ENCODE measurements at regions not wholly inside any gene's neighbourhood (a gene's known extent, or its start where the extent isn't known, plus 50 kb on each side); places are given as distances from the start of the nearest gene placed in this dataset.

DNA sequence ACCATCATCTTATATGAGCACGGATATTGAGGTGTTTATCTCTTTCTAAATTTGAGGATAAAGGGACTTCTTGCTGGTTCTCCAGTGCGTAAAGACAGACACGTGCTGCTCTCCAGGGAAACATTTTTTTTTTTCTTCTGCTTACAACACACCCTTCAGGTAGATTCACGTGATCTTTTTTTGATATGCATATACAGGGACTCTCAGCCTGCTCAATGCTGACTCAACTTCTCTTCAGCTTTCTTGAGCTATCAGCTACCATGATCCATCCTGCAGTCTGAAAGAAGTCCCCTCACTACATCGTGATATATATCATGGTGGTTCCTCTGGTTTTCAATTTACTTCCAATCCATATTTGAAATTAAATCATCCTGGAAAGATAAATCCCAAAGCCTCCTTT lies 87.1 kb upstream of the SLITRK3 start:
- no peaks in the 10 kb centered on the region for H3K36me3 ChIP-seq
- DNase-seq (no peak), ATAC-seq (no peak), FAIRE-seq (no peak)
- no peaks in the 10 kb centered on the region for H3K4me1 ChIP-seq
- WGBS, 2 donors, result 65 to 70% methylated on average over 5 of the region's 5 CpGs
- H3K4me3 ChIP-seq, result no peak overlapping the region
- no peaks in the 10 kb centered on the region for H3K9me3 ChIP-seq
- intact Hi-C loops (cut with DNase I), result no loop called here
- H3K27ac ChIP-seq, result no peak overlapping the region
- TF ChIP-seq, protein P1, sequence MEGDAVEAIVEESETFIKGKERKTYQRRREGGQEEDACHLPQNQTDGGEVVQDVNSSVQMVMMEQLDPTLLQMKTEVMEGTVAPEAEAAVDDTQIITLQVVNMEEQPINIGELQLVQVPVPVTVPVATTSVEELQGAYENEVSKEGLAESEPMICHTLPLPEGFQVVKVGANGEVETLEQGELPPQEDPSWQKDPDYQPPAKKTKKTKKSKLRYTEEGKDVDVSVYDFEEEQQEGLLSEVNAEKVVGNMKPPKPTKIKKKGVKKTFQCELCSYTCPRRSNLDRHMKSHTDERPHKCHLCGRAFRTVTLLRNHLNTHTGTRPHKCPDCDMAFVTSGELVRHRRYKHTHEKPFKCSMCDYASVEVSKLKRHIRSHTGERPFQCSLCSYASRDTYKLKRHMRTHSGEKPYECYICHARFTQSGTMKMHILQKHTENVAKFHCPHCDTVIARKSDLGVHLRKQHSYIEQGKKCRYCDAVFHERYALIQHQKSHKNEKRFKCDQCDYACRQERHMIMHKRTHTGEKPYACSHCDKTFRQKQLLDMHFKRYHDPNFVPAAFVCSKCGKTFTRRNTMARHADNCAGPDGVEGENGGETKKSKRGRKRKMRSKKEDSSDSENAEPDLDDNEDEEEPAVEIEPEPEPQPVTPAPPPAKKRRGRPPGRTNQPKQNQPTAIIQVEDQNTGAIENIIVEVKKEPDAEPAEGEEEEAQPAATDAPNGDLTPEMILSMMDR (IDR thresholded peaks at IDR 0.05), result no peak
- H3K27me3 ChIP-seq, result no peaks in the 10 kb centered on the region

DNA sequence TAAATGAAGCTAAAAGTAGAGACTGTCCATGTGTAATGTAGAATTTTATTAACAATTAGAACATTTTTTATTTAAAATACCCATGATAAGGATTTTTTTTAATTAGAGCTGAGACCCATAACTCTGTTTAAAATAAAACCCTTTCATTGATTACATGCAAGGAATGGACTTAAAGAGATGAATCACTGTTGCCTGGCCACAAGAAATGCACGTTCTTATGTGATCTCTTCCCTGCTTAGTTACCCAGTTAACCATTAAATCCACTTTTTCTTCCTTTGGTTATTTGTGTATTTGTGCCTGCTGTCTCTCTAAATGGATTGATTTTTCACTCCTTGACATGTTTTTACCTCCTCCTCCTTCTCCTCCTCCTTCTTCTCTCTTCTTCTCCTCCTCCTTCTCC lies 83.3 kb upstream of the SLITRK3 start:
- DNase-seq (no peak), ATAC-seq (no peak), FAIRE-seq (no peak)
- TF ChIP-seq, protein P1 (IDR thresholded peaks at IDR 0.05), result no peak
- no peaks in the 10 kb centered on the region for H3K36me3 ChIP-seq
- no peak overlapping the region for H3K27ac ChIP-seq
- no peaks in the 10 kb centered on the region for H3K27me3 ChIP-seq
- 26 to 32% methylated on average over 1 of the region's 1 CpG for WGBS, 2 donors
- intact Hi-C loops (cut with DNase I), result no loop called here
- H3K9me3 ChIP-seq, result no peaks in the 10 kb centered on the region
- H3K4me3 ChIP-seq, result no peak overlapping the region
- no peaks in the 10 kb centered on the region for H3K4me1 ChIP-seq

DNA sequence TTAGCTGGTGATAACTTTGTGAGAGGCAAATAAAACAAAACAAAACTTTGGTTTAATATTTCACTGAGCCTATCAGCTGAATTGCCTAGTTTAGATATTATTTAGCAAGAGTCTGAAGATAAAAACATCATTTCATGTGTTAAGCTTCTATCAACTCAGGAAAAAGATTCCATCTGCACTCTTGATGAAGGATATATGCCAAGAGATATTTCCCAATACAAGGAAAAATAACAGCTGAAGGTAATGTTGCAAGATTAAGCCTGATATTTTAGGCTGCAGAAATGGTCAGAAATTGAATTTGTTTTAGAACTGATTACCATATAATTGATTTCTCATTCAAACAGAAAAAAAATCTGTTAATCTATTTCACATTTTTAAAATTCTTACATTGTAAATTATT lies 77.2 kb upstream of the SLITRK3 start:
- no peak overlapping the region for H3K27ac ChIP-seq
- H3K4me3 ChIP-seq, result no peak overlapping the region
- intact Hi-C loops (cut with DNase I), result no loop called here
- no peaks in the 10 kb centered on the region for H3K9me3 ChIP-seq
- TF ChIP-seq, protein P1 (IDR thresholded peaks at IDR 0.05), result no peak
- no peaks in the 10 kb centered on the region for H3K27me3 ChIP-seq
- ATAC-seq, result no peak
- FAIRE-seq, result no peak
- H3K36me3 ChIP-seq, result no peaks in the 10 kb centered on the region
- no peak for DNase-seq
- peaks cover 0 to 4% (median 0%) of the 10 kb centered on the region in 3 donors for H3K4me1 ChIP-seq

DNA sequence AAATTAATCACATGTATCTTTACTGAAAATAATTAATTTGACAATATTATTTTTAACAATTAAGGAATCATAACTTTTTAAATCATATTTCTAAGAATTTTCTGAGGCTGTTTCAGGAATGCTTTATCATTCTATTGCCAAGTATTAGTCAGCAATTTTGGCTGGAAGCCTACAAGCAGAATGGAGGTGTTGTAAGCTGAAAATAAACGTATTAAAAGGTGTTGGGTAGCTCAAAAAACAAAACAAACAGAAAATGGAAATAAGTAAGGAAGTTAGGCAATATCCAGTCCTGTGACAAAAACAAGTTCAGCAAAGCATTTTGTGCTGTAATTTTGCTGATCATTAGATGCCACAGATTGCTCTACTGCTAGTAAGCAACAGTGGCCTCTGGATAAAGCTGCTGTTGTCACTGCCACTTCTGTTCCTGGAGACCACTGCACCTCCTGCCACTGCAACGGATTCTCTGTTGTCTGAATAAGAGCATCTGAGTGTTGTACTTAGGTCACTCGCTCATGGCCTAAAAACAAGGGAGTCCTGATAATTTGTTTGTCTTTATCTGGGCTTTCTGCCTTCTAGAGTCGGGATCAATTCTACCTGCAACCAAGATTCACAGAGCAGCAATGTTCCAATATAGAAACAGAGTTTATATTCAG lies 63.5 kb upstream of the SLITRK3 start:
- FAIRE-seq, result no peak
- 46 to 48% methylated on average over 4 of the region's 4 CpGs for WGBS, 2 donors
- H3K9me3 ChIP-seq, result no peaks in the 10 kb centered on the region
- no peaks in the 10 kb centered on the region for H3K4me1 ChIP-seq
- no peak overlapping the region for H3K27ac ChIP-seq
- no peaks in the 10 kb centered on the region for H3K27me3 ChIP-seq
- peak; percentile 38 to 57 (median 45) for ATAC-seq
- TF ChIP-seq, protein P1 (IDR thresholded peaks at IDR 0.05), result no peak
- DNase-seq, result peak in 1 of 6 donors; percentile 16
- H3K36me3 ChIP-seq, result no peaks in the 10 kb centered on the region
- H3K4me3 ChIP-seq, result no peak overlapping the region
- intact Hi-C loops (cut with DNase I), result no loop called here

DNA sequence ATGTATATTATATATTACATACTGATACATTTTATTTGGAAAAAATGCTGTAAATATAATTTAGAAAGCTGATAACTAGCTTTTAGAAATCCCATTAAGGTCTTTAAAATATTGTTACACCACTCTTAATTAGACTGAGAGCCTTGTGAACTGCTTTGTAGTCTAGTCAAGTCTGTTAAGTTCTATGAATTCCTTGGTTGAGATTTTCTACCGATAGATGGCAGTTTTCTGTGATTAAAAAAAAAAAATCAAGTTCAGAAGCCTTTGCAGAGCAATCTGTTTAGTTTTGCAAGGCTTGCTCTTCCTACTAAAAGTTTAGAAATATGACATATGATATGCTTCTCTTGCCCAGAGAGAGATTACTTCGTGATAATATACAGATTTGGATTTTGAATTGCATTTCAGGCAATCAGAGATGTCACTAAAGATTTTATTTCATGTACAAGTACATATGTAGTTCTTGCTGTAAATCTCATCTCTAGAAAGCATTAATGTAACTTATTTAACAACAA lies 60.4 kb upstream of the SLITRK3 start:
- Histone ChIP-seq H3K4me1 (no peaks in the 10 kb centered on the region), H3K36me3 (no peaks in the 10 kb centered on the region), H3K9me3 (no peaks in the 10 kb centered on the region), H3K27ac (no peak overlapping the region), H3K27me3 (no peaks in the 10 kb centered on the region), H3K4me3 (no peak overlapping the region)
- no peak for DNase-seq
- TF ChIP-seq, protein P1 (IDR thresholded peaks at IDR 0.05), result no peak
- WGBS, 2 donors, result 27 to 37% methylated on average over 2 of the region's 2 CpGs
- intact Hi-C loops (cut with DNase I), result no loop called here
- ATAC-seq, result no peak
- no peak for FAIRE-seq
